C4-2B (cell line): ENCODE measurements at regions not wholly inside any gene's neighbourhood (a gene's known extent, or its start where the extent isn't known, plus 50 kb on each side); places are given as distances from the start of the nearest gene placed in this dataset.

ENCODE experiments used
- H3K27ac ChIP-seq: fragments of 450-650 bp; 2 replicates; pipeline ENCODE4 v1.5.1; 2017
- CTCF ChIP-seq: fragments of 450-650 bp; conservative IDR thresholded peaks from 2 replicates; pipeline ENCODE4 v1.5.1; 2017; ENCODE audit warnings: mild to moderate bottlenecking
- ZFX ChIP-seq: fragments of 450-650 bp; IDR thresholded peaks from 2 replicates; pipeline ENCODE4 v1.6.1; 2017

- H3K27ac ChIP-seq = no peak overlapping the region
- TF ChIP-seq CTCF (no peak), ZFX (no peak)
Measured at GRCh38 chr5:168165221-168165914, 126.1 kb upstream of the WWC1 start.

- TF ChIP-seq ZFX (no peak), CTCF (no peak)
- H3K27ac ChIP-seq = no peak overlapping the region
Measured at GRCh38 chr5:168165977-168166376, 125.5 kb upstream of the WWC1 start.

- no peak overlapping the region for H3K27ac ChIP-seq
- TF ChIP-seq CTCF (no peak), ZFX (no peak)
Measured at GRCh38 chr5:168167338-168167737, 124.1 kb upstream of the WWC1 start.

GRCh38 chr5:168168978-168169698 lies 122.3 kb upstream of the WWC1 start:
- no peak overlapping the region for H3K27ac ChIP-seq
- no peak for TF ChIP-seq CTCF
- TF ChIP-seq ZFX = no peak

GRCh38 chr5:168169791-168170190 lies 121.7 kb upstream of the WWC1 start:
- H3K27ac ChIP-seq = no peak overlapping the region
- no peak for TF ChIP-seq ZFX

GRCh38 chr5:168171901-168172759 lies 119.3 kb upstream of the WWC1 start:
- no peak for TF ChIP-seq CTCF
- TF ChIP-seq ZFX = no peak
- H3K27ac ChIP-seq = no peak overlapping the region

- no peak for TF ChIP-seq CTCF
- TF ChIP-seq ZFX = no peak
- no peak overlapping the region for H3K27ac ChIP-seq
Measured at GRCh38 chr5:168172760-168173223, 118.7 kb upstream of the WWC1 start.
